WTC11 (cell line): ENCODE measurements at regions not wholly inside any gene's neighbourhood (a gene's known extent, or its start where the extent isn't known, plus 50 kb on each side); places are given as distances from the start of the nearest gene placed in this dataset.

ENCODE experiments used
- ATF1 ChIP-seq: sonication (generic); formaldehyde crosslinking; IDR thresholded peaks from 2 replicates; pipeline ENCODE4 v1.8.1; 2023; ENCODE audit warnings: mild to moderate bottlenecking, moderate library complexity, missing genetic modification reagents
- GABPB1 ChIP-seq: sonication (generic); formaldehyde crosslinking; IDR thresholded peaks from 2 replicates; pipeline ENCODE4 v1.8.1; 2023; ENCODE audit warnings: mild to moderate bottlenecking, missing genetic modification reagents
- NFE2L1 ChIP-seq: sonication (generic); formaldehyde crosslinking; IDR thresholded peaks from 2 replicates; pipeline ENCODE4 v1.8.1; 2023; ENCODE audit warnings: missing genetic modification reagents
- NR3C1 ChIP-seq: sonication (generic); formaldehyde crosslinking; conservative IDR thresholded peaks from 2 replicates; pipeline ENCODE4 v1.8.1; 2023; ENCODE audit warnings: low read depth, mild to moderate bottlenecking, missing genetic modification reagents
- TCF7 ChIP-seq: sonication (generic); formaldehyde crosslinking; IDR thresholded peaks from 2 replicates; pipeline ENCODE4 v1.8.0; 2022; ENCODE audit warnings: mild to moderate bottlenecking, low read depth, missing genetic modification reagents, moderate library complexity
- ZNF121 ChIP-seq: sonication (generic); formaldehyde crosslinking; IDR thresholded peaks from 2 replicates; pipeline ENCODE4 v1.8.0; 2023; ENCODE audit warnings: missing genetic modification reagents
- ZNF317 ChIP-seq: sonication (generic); formaldehyde crosslinking; IDR thresholded peaks from 2 replicates; pipeline ENCODE4 v1.8.1; 2023; ENCODE audit warnings: low read depth, mild to moderate bottlenecking, moderate library complexity, missing genetic modification reagents, borderline replicate concordance
- TF ChIP-seq, protein P1 (sequence below): fragments of 200-600 bp; IDR thresholded peaks from 2 replicates; pipeline ENCODE4 v1.8.0; 2022; ENCODE audit warnings: antibody characterized with exemption
- TF ChIP-seq, protein P2 (sequence below): sonication (generic); formaldehyde crosslinking; IDR thresholded peaks from 2 replicates; pipeline ENCODE4 v1.8.0; 2022; ENCODE audit warnings: mild to moderate bottlenecking, missing genetic modification reagents
- TF ChIP-seq, protein P3 (sequence below): sonication (generic); formaldehyde crosslinking; IDR thresholded peaks from 2 replicates; pipeline ENCODE4 v1.8.1; 2023; ENCODE audit warnings: mild to moderate bottlenecking, missing genetic modification reagents, moderate library complexity
- TF ChIP-seq, protein P4 (sequence below): sonication (generic); formaldehyde crosslinking; IDR thresholded peaks from 2 replicates; pipeline ENCODE4 v1.8.0; 2022; ENCODE audit warnings: mild to moderate bottlenecking, missing genetic modification reagents

DNA sequence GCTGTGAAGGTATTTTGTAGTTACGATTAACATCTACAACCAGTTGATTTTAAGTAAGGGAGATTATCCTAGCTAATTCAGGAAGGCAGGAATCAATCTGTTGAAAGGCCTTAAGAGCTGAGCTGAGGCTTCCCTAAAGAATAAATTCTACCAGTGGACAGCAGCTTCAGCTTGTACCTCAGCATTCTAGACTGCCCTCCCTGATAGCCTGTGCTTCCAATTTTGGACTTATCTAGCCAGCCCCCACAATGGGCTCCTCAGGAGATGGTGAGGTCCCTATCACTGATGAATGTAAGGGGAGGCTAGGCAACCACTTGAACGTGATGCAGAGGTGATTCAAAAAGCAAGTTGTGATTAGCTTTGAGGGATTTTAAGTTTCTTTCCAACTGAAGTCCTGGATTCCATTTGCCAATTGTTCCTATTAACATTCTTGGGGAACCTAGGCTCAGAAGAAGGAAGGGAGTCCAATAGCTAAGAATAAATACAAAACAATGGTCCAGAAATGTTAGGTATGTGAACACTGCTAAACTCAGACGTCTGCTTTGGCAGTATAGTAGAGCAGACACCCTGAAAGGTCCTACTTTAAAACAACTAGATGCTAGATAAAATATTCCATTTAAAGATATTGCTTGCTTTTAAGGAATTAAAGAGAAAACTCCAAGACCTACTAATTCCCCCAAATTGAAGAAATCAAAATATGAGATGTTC is 404.3 kb upstream of the TENM4 start:
- TF ChIP-seq ZNF121 (CRISPR knock-in tag) (no peak), TCF7 (CRISPR knock-in tag) (no peak), GABPB1 (no peak), NFE2L1 (no peak), ZNF317 (CRISPR knock-in tag) (no peak), NR3C1 (no peak), ATF1 (no peak)
- TF ChIP-seq, protein P1, sequence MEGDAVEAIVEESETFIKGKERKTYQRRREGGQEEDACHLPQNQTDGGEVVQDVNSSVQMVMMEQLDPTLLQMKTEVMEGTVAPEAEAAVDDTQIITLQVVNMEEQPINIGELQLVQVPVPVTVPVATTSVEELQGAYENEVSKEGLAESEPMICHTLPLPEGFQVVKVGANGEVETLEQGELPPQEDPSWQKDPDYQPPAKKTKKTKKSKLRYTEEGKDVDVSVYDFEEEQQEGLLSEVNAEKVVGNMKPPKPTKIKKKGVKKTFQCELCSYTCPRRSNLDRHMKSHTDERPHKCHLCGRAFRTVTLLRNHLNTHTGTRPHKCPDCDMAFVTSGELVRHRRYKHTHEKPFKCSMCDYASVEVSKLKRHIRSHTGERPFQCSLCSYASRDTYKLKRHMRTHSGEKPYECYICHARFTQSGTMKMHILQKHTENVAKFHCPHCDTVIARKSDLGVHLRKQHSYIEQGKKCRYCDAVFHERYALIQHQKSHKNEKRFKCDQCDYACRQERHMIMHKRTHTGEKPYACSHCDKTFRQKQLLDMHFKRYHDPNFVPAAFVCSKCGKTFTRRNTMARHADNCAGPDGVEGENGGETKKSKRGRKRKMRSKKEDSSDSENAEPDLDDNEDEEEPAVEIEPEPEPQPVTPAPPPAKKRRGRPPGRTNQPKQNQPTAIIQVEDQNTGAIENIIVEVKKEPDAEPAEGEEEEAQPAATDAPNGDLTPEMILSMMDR = no peak
- TF ChIP-seq, protein P2, sequence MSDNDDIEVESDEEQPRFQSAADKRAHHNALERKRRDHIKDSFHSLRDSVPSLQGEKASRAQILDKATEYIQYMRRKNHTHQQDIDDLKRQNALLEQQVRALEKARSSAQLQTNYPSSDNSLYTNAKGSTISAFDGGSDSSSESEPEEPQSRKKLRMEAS = no peak
- TF ChIP-seq, protein P3, sequence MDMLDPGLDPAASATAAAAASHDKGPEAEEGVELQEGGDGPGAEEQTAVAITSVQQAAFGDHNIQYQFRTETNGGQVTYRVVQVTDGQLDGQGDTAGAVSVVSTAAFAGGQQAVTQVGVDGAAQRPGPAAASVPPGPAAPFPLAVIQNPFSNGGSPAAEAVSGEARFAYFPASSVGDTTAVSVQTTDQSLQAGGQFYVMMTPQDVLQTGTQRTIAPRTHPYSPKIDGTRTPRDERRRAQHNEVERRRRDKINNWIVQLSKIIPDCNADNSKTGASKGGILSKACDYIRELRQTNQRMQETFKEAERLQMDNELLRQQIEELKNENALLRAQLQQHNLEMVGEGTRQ (CRISPR knock-in tag) = no peak
- TF ChIP-seq, protein P4, sequence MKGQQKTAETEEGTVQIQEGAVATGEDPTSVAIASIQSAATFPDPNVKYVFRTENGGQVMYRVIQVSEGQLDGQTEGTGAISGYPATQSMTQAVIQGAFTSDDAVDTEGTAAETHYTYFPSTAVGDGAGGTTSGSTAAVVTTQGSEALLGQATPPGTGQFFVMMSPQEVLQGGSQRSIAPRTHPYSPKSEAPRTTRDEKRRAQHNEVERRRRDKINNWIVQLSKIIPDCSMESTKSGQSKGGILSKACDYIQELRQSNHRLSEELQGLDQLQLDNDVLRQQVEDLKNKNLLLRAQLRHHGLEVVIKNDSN (CRISPR knock-in tag) = no peak
